Kidney (tissue), 13 donors: ENCODE measurements at regions not wholly inside any gene's neighbourhood (a gene's known extent, or its start where the extent isn't known, plus 50 kb on each side); places are given as distances from the start of the nearest gene placed in this dataset.
A peak's percentile ranks its signal among the peaks of the same experiment; 100 is the strongest.

Experiments used
- DNase-seq, 5 donors: peaks; one replicate each; pipeline ENCODE4 v3.0.0-alpha.2; 2013 to 2020
- FAIRE-seq: peaks from 2 replicates; lab custom pipeline; 2012; peaks lifted over from hg19 to GRCh38; lab: Jason Lieb, UNC
- H3K27ac ChIP-seq, 2 donors: one replicate each; pipeline ENCODE4 v1.7.0; 2013; ENCODE audit warnings: low read depth in 2 of 2, low read length in 2 of 2, inconsistent platforms in 1 of 2
- H3K27me3 ChIP-seq: one replicate; pipeline ENCODE4 v1.7.1; 2013; ENCODE audit warnings: low read length, inconsistent platforms; ENCODE audit not compliant: control insufficient read depth, insufficient read depth
- H3K36me3 ChIP-seq, 3 donors: one replicate each; pipeline versions ENCODE4 v1.7.0 to v1.7.1; 2013; ENCODE audit warnings: low read length in 3 of 3, control low read depth in 1 of 3, inconsistent platforms in 1 of 3; ENCODE audit not compliant: insufficient read depth in 3 of 3, control insufficient read depth in 2 of 3
- H3K4me1 ChIP-seq, 3 donors: one replicate each; pipeline versions ENCODE4 v1.7.0 to v1.7.1; 2013; ENCODE audit warnings: low read length in 3 of 3, inconsistent platforms in 1 of 3, low read depth in 1 of 3; ENCODE audit not compliant: control insufficient read depth in 2 of 3, insufficient read depth in 2 of 3
- H3K4me3 ChIP-seq, 3 donors: one replicate each; pipeline versions ENCODE4 v1.7.0 to v1.8.1; 2013; ENCODE audit warnings: low read length in 3 of 3, control low read depth in 1 of 3, inconsistent platforms in 1 of 3
- H3K9ac ChIP-seq, 3 donors: one replicate each; pipeline versions ENCODE4 v1.7.0 to v1.7.1; 2013; ENCODE audit warnings: low read length in 3 of 3, control low read depth in 1 of 3, inconsistent platforms in 1 of 3
- H3K9me3 ChIP-seq, 3 donors: one replicate each; pipeline versions ENCODE4 v1.7.0 to v1.7.1; 2013; ENCODE audit warnings: low read length in 3 of 3, control low read depth in 1 of 3, inconsistent platforms in 1 of 3; ENCODE audit not compliant: control insufficient read depth in 2 of 3, insufficient read depth in 1 of 3
- intact Hi-C: fragments of 100-400 bp; cut with DNase I; formaldehyde crosslinking; loops from one replicate; pipeline ENCODE4 v1.11.1; 2022
- TF ChIP-seq, protein P1 (sequence below): IDR thresholded peaks from 3 replicates; pipeline ENCODE4 v1.5.1; 2012; ENCODE audit warnings: mild to moderate bottlenecking, moderate library complexity, borderline replicate concordance; ENCODE audit not compliant: insufficient read depth; ENCODE audit errors: extremely low read depth
- donor health status: control.
- donor health status: control.
- donor health status: control.
- donor health status: control.
- donor health status: control.
- donor health status: DM: yes; HTN: yes; CAD: no.
- donor health status: Normal renal cell carcinoma (clear cell type).

DNA sequence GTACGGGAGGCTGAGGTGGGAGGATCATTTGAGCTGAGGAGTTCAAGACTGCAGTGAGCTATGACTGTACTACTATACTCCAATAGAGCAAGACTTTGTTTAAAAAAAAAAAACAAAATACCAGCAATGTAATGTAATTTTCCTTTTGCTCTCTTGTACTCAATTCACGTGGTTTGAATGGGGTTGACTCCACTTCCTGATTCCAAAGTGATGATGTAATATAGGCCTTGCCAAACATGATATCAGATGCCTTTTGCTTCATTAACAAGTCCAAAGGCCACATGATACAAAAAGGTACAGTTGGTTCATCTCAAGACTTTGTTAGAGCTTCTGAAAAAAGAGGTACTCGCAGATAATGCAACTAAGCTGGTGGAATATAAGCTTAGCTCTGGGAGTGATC is 321.8 kb downstream of the ZEB2 start:
- Histone ChIP-seq H3K27ac (no peak overlapping the region), H3K4me1 (no peaks in the 10 kb centered on the region), H3K27me3 (no peaks in the 10 kb centered on the region), H3K36me3 (no peaks in the 10 kb centered on the region), H3K9ac (no peak overlapping the region), H3K9me3 (no peaks in the 10 kb centered on the region), H3K4me3 (no peak overlapping the region)
- TF ChIP-seq, protein P1, sequence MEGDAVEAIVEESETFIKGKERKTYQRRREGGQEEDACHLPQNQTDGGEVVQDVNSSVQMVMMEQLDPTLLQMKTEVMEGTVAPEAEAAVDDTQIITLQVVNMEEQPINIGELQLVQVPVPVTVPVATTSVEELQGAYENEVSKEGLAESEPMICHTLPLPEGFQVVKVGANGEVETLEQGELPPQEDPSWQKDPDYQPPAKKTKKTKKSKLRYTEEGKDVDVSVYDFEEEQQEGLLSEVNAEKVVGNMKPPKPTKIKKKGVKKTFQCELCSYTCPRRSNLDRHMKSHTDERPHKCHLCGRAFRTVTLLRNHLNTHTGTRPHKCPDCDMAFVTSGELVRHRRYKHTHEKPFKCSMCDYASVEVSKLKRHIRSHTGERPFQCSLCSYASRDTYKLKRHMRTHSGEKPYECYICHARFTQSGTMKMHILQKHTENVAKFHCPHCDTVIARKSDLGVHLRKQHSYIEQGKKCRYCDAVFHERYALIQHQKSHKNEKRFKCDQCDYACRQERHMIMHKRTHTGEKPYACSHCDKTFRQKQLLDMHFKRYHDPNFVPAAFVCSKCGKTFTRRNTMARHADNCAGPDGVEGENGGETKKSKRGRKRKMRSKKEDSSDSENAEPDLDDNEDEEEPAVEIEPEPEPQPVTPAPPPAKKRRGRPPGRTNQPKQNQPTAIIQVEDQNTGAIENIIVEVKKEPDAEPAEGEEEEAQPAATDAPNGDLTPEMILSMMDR: no peak
- intact Hi-C loops: no loop called here
- DNase-seq: peak in 1 of 5 donors; percentile 23
- FAIRE-seq: no peak

DNA sequence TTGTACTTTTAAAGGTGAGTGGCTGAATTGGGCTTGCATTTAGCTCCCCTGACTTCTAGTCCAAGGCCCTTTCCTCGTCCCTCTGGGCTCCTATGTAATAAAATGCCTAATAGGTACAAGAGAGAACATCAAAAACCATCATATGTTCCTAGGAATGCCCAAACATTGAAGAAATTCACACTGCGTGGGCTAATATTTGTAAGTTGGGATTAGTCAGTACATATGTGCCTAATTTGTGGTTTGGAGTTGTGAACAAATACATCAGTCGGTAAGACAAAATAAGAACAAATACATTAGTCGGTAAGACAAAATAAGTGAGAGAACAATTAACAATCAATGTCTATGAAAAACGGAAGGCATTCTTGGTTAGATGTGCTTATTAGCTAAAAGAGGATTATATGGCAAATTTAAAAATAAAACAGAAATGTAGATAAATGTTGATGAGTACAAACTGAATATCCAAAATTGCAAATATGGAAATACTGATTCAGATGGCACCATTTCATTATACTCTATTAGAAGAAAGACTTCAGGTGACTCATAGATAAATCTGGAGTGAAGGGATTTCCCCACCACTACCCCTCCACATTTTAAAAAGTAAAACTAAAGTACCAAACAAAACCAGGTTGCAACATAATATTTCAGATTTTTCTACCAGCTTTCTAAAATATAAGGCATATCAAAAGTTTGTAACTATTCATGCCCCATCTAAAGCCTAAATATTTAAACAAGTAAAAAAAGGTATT is 325.4 kb downstream of the ZEB2 start:
- Histone ChIP-seq H3K27ac (no peak overlapping the region), H3K27me3 (no peaks in the 10 kb centered on the region), H3K36me3 (no peaks in the 10 kb centered on the region), H3K4me1 (no peaks in the 10 kb centered on the region), H3K9ac (no peak overlapping the region), H3K9me3 (no peaks in the 10 kb centered on the region), H3K4me3 (no peak overlapping the region)
- TF ChIP-seq, protein P1: no peak
- FAIRE-seq (no peak), DNase-seq (no peak)
- intact Hi-C loops: no loop called here

DNA sequence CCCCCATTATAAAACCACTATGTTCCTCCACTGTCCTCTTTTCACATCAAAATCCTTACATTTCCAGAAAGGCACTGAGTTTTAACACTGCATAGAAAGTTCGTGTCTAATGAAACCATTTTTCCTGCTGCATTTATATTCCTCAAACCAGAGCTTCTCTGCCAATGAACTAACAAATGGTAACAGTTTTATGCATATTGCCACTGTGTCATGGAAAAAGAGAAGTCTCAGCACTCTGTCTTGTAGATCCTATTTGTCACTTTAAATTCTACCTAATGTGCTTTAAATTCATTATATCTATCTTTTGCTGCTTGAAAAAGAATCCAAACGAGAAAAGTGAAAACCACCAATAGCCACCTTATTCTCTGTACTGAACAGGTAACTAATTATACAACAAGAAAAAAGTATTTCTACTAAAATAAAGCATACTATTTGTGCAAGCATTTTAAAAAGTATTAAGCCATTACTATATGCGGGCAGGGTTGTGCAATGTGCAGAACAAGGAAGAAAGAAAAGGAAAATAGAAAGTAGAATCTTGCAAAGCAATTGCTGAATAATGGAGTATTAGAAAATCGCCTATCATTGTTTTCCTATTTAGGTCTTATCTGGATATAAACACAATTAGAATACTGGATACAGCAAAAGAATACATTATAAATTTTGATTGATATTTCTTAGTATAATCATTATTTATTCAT is 328.9 kb downstream of the ZEB2 start:
- TF ChIP-seq, protein P1: no peak
- DNase-seq (no peak), FAIRE-seq (no peak)
- no peaks in the 10 kb centered on the region for H3K9me3 ChIP-seq
- intact Hi-C loops: no loop called here
- H3K4me1 ChIP-seq: no peaks in the 10 kb centered on the region
- no peak overlapping the region for H3K4me3 ChIP-seq
- no peaks in the 10 kb centered on the region for H3K36me3 ChIP-seq
- H3K9ac ChIP-seq: no peak overlapping the region
- H3K27me3 ChIP-seq: no peaks in the 10 kb centered on the region
- no peak overlapping the region for H3K27ac ChIP-seq
